Rectal smooth muscle tissue (tissue), 1 donor: ENCODE measurements at regions not wholly inside any gene's neighbourhood (a gene's known extent, or its start where the extent isn't known, plus 50 kb on each side); places are given as distances from the start of the nearest gene placed in this dataset.
A peak's percentile ranks its signal among the peaks of the same experiment; 100 is the strongest.
"Not testable (repeated sequence)": the region's sequence is repeated elsewhere in the genome, so short reads cannot be mapped to it uniquely, and the experiment has no call there.

Experiments used
- H3K27ac ChIP-seq: one replicate; pipeline ENCODE4 v1.7.0; 2013; ENCODE audit warnings: low read depth, low read length, inconsistent platforms
- H3K27me3 ChIP-seq: one replicate; pipeline ENCODE4 v1.7.0; 2013; ENCODE audit warnings: low read length; ENCODE audit not compliant: control insufficient read depth, insufficient read depth
- H3K36me3 ChIP-seq: one replicate; pipeline ENCODE4 v1.7.0; 2013; ENCODE audit warnings: low read length; ENCODE audit not compliant: control insufficient read depth, insufficient read depth
- H3K4me1 ChIP-seq: one replicate; pipeline ENCODE4 v1.7.0; 2013; ENCODE audit warnings: low read length; ENCODE audit not compliant: control insufficient read depth, insufficient read depth
- H3K4me3 ChIP-seq: one replicate; pipeline ENCODE4 v1.7.0; 2013; ENCODE audit warnings: low read length
- H3K9ac ChIP-seq: one replicate; pipeline ENCODE4 v1.7.0; 2013; ENCODE audit warnings: low read length

- Histone ChIP-seq H3K4me1 (no peaks in the 10 kb centered on the region), H3K36me3 (no peaks in the 10 kb centered on the region), H3K9ac (no peak overlapping the region), H3K27ac (no peak overlapping the region), H3K27me3 (no peaks in the 10 kb centered on the region), H3K4me3 (no peak overlapping the region)
These were observed 72.4 kb downstream of the FH start for GRCh38 chr1:241447031-241447644.

- Histone ChIP-seq H3K9ac (no peak overlapping the region), H3K4me3 (no peak overlapping the region), H3K4me1 (no peaks in the 10 kb centered on the region), H3K27ac (no peak overlapping the region), H3K27me3 (no peaks in the 10 kb centered on the region), H3K36me3 (no peaks in the 10 kb centered on the region)
These were observed 74.7 kb downstream of the FH start for GRCh38 chr1:241444836-241445235.

GRCh38 chr1:241443561-241443960, 76.0 kb downstream of the FH start:
- Histone ChIP-seq H3K27ac (no peak overlapping the region), H3K4me1 (no peaks in the 10 kb centered on the region), H3K36me3 (no peaks in the 10 kb centered on the region), H3K9ac (no peak overlapping the region), H3K27me3 (no peaks in the 10 kb centered on the region), H3K4me3 (no peak overlapping the region)

GRCh38 chr1:241442686-241443085, 76.9 kb downstream of the FH start:
- no peaks in the 10 kb centered on the region for H3K4me1 ChIP-seq
- no peak overlapping the region for H3K4me3 ChIP-seq
- H3K9ac ChIP-seq, result no peak overlapping the region
- no peaks in the 10 kb centered on the region for H3K27me3 ChIP-seq
- no peak overlapping the region for H3K27ac ChIP-seq
- H3K36me3 ChIP-seq, result no peaks in the 10 kb centered on the region

- Histone ChIP-seq H3K4me1 (no peaks in the 10 kb centered on the region), H3K36me3 (no peaks in the 10 kb centered on the region), H3K4me3 (no peak overlapping the region), H3K27me3 (no peaks in the 10 kb centered on the region), H3K9ac (no peak overlapping the region), H3K27ac (no peak overlapping the region)
These were observed 78.7 kb downstream of the FH start for GRCh38 chr1:241440904-241441303.

GRCh38 chr1:241438686-241439085, 80.9 kb downstream of the FH start:
- not testable (repeated sequence) for H3K27ac ChIP-seq, H3K4me1 ChIP-seq, H3K36me3 ChIP-seq, H3K4me3 ChIP-seq, H3K9ac ChIP-seq, H3K27me3 ChIP-seq

GRCh38 chr1:241432241-241432640, 75.2 kb upstream of the RGS7 start:
- H3K9ac ChIP-seq, result no peak overlapping the region
- H3K27ac ChIP-seq, result no peak overlapping the region
- H3K4me1 ChIP-seq, result no peaks in the 10 kb centered on the region
- no peak overlapping the region for H3K4me3 ChIP-seq
- H3K36me3 ChIP-seq, result no peaks in the 10 kb centered on the region
- no peaks in the 10 kb centered on the region for H3K27me3 ChIP-seq

- H3K9ac ChIP-seq, H3K36me3 ChIP-seq, H3K27ac ChIP-seq, H3K27me3 ChIP-seq, H3K4me3 ChIP-seq, H3K4me1 ChIP-seq: not testable (repeated sequence)
These were observed 68.1 kb upstream of the RGS7 start for GRCh38 chr1:241425091-241425490.

GRCh38 chr1:241424480-241424971, 67.5 kb upstream of the RGS7 start:
- no peaks in the 10 kb centered on the region for H3K4me1 ChIP-seq
- H3K9ac ChIP-seq, result no peak overlapping the region
- no peak overlapping the region for H3K4me3 ChIP-seq
- no peak overlapping the region for H3K27ac ChIP-seq
- H3K36me3 ChIP-seq, result no peaks in the 10 kb centered on the region
- no peaks in the 10 kb centered on the region for H3K27me3 ChIP-seq

- Histone ChIP-seq H3K27me3 (no peaks in the 10 kb centered on the region), H3K4me1 (no peaks in the 10 kb centered on the region), H3K9ac (no peak overlapping the region), H3K4me3 (peak overlapping the region; percentile 44), H3K36me3 (no peaks in the 10 kb centered on the region), H3K27ac (no peak overlapping the region)
These were observed 66.8 kb upstream of the RGS7 start for GRCh38 chr1:241423541-241424479.

- no peak overlapping the region for H3K9ac ChIP-seq
These were observed 65.5 kb upstream of the RGS7 start for GRCh38 chr1:241422470-241422869.

GRCh38 chr1:241419986-241420385, 63.0 kb upstream of the RGS7 start:
- Histone ChIP-seq H3K4me3 (no peak overlapping the region), H3K36me3 (no peaks in the 10 kb centered on the region), H3K27ac (no peak overlapping the region), H3K27me3 (no peaks in the 10 kb centered on the region), H3K4me1 (no peaks in the 10 kb centered on the region), H3K9ac (no peak overlapping the region)

More at GRCh38 chr1:241422470-241422869, 65.5 kb upstream of the RGS7 start:
- Histone ChIP-seq H3K4me1 (no peaks in the 10 kb centered on the region), H3K27me3 (no peaks in the 10 kb centered on the region), H3K36me3 (no peaks in the 10 kb centered on the region), H3K27ac (no peak overlapping the region), H3K4me3 (no peak overlapping the region)
